Mesenchymal stem cell (in vitro differentiated cells and primary cell): ENCODE measurements at regions not wholly inside any gene's neighbourhood (a gene's known extent, or its start where the extent isn't known, plus 50 kb on each side); places are given as distances from the start of the nearest gene placed in this dataset.

Experiments
- DNase-seq: peaks from one replicate; pipeline ENCODE4 v3.0.0-alpha.2; 2013
- H2AFZ ChIP-seq: one replicate; pipeline ENCODE4 v1.6.1; 2013; ENCODE audit warnings: low read depth, mild to moderate bottlenecking, control low read depth, inconsistent platforms, low read length, moderate library complexity
- H2AK5ac ChIP-seq: 2 replicates; pipeline ENCODE4 v1.6.1; 2013; ENCODE audit warnings: low read length, moderate library complexity, mild to moderate bottlenecking, inconsistent platforms; ENCODE audit not compliant: severe bottlenecking
- H2BK120ac ChIP-seq: one replicate; pipeline ENCODE4 v1.6.1; 2013; ENCODE audit warnings: low read depth, mild to moderate bottlenecking, inconsistent platforms, low read length, moderate library complexity
- H2BK12ac ChIP-seq, 2 experiments: one replicate each; pipeline ENCODE4 v1.6.1; 2013; ENCODE audit warnings: inconsistent platforms in 2 of 2, low read length in 2 of 2, mild to moderate bottlenecking in 2 of 2, moderate library complexity in 2 of 2, control low read depth in 1 of 2
- H2BK15ac ChIP-seq: one replicate; pipeline ENCODE4 v1.6.1; 2013; ENCODE audit warnings: mild to moderate bottlenecking, low read depth, inconsistent platforms; ENCODE audit not compliant: poor library complexity, severe bottlenecking
- H2BK5ac ChIP-seq: 2 replicates; pipeline ENCODE4 v1.6.1; 2013; ENCODE audit warnings: low read depth, mild to moderate bottlenecking, low read length, control low read depth, inconsistent platforms; ENCODE audit not compliant: poor library complexity, severe bottlenecking
- H3K14ac ChIP-seq, 2 experiments: one replicate each; pipeline ENCODE4 v1.6.1; 2013; ENCODE audit warnings: inconsistent platforms in 2 of 2, low read length in 2 of 2, control low read depth in 1 of 2, mild to moderate bottlenecking in 1 of 2, moderate library complexity in 1 of 2
- H3K18ac ChIP-seq, 2 experiments: one replicate each; pipeline ENCODE4 v1.6.1; 2013; ENCODE audit warnings: inconsistent platforms in 2 of 2, low read length in 2 of 2, control low read depth in 1 of 2, low read depth in 1 of 2, mild to moderate bottlenecking in 1 of 2
- H3K23ac ChIP-seq, 2 experiments: one replicate each; pipeline ENCODE4 v1.6.1; 2013; ENCODE audit warnings: inconsistent platforms in 2 of 2, low read length in 2 of 2, mild to moderate bottlenecking in 2 of 2, moderate library complexity in 2 of 2, control low read depth in 1 of 2
- H3K27ac ChIP-seq: 2 replicates; pipeline ENCODE4 v1.5.1; 2013; ENCODE audit warnings: mild to moderate bottlenecking, moderate library complexity, low read length, control low read depth, inconsistent platforms; ENCODE audit not compliant: poor library complexity, severe bottlenecking
- H3K27me3 ChIP-seq, 2 experiments: 2 replicates each; pipeline versions ENCODE4 v1.6.1 to v1.7.0; 2013; ENCODE audit warnings: low read length in 2 of 2, mild to moderate bottlenecking in 2 of 2, moderate library complexity in 2 of 2, control low read depth in 1 of 2, inconsistent platforms in 1 of 2; ENCODE audit not compliant: control insufficient read depth in 1 of 2, insufficient read depth in 1 of 2
- H3K36me3 ChIP-seq, 2 experiments: 2 replicates each; pipeline versions ENCODE4 v1.6.1 to v1.7.0; 2013; ENCODE audit warnings: low read length in 2 of 2, control low read depth in 1 of 2, inconsistent platforms in 1 of 2, low read depth in 1 of 2, mild to moderate bottlenecking in 1 of 2; ENCODE audit not compliant: insufficient read depth in 2 of 2, control insufficient read depth in 1 of 2
- H3K4ac ChIP-seq, 2 experiments: one replicate each; pipeline ENCODE4 v1.6.1; 2013; ENCODE audit warnings: inconsistent platforms in 2 of 2, low read length in 2 of 2, mild to moderate bottlenecking in 2 of 2, moderate library complexity in 2 of 2, control low read depth in 1 of 2, low read depth in 1 of 2
- H3K4me1 ChIP-seq: 2 replicates; pipeline ENCODE4 v1.6.1; 2013; ENCODE audit warnings: low read depth, low read length, control low read depth; ENCODE audit not compliant: control insufficient read depth, insufficient read depth
- H3K4me2 ChIP-seq: 2 replicates; pipeline ENCODE4 v1.6.1; 2013; ENCODE audit warnings: low read length, mild to moderate bottlenecking, inconsistent platforms; ENCODE audit not compliant: poor library complexity, severe bottlenecking
- H3K4me3 ChIP-seq, 2 experiments: 2 replicates each; pipeline versions ENCODE4 v1.5.1 to v1.7.0; 2013; ENCODE audit warnings: low read length in 2 of 2, mild to moderate bottlenecking in 2 of 2, control low read depth in 1 of 2, low read depth in 1 of 2; ENCODE audit not compliant: insufficient read depth in 1 of 2
- H3K79me1 ChIP-seq: replicated peaks from 2 replicates; pipeline ENCODE4 v1.6.1; 2013; ENCODE audit warnings: mild to moderate bottlenecking, control low read depth, low read length, inconsistent platforms; ENCODE audit not compliant: poor library complexity, severe bottlenecking
- H3K9ac ChIP-seq: 2 replicates; pipeline ENCODE4 v1.7.0; 2013; ENCODE audit warnings: mild to moderate bottlenecking, low read length, moderate library complexity
- H3K9me3 ChIP-seq: 2 replicates; pipeline ENCODE4 v1.7.0; 2013; ENCODE audit warnings: mild to moderate bottlenecking, low read length; ENCODE audit not compliant: control insufficient read depth
- H4K8ac ChIP-seq: one replicate; pipeline ENCODE4 v1.6.1; 2013; ENCODE audit warnings: inconsistent platforms, mild to moderate bottlenecking, low read length, moderate library complexity
- H4K91ac ChIP-seq: one replicate; pipeline ENCODE4 v1.6.1; 2013; ENCODE audit warnings: mild to moderate bottlenecking, low read length, inconsistent platforms
- WGBS: methylation state at CpG from one replicate; pipeline ENCODE4 v1.1.7; 2013; ENCODE audit warnings: mixed read lengths; 5-methylcytosine and 5-hydroxymethylcytosine counted together

GRCh38 chr3:176789281-176789705 is 408.0 kb downstream of the TBL1XR1 start:
- Histone ChIP-seq H4K91ac (no peak overlapping the region), H3K27ac (no peak overlapping the region), H2AK5ac (no peak overlapping the region), H3K27me3 (no peaks in the 10 kb centered on the region), H3K4me1 (no peaks in the 10 kb centered on the region), H3K36me3 (no peaks in the 10 kb centered on the region), H2BK15ac (no peak overlapping the region), H3K4me2 (no peak overlapping the region), H4K8ac (no peak overlapping the region), H3K23ac (no peak overlapping the region), H2BK120ac (no peak overlapping the region), H2BK12ac (no peak overlapping the region), H3K18ac (no peak overlapping the region), H3K9ac (no peak overlapping the region), H3K4ac (no peak overlapping the region), H2AFZ (no peak overlapping the region), H3K79me1 (no peaks in the 10 kb centered on the region), H3K4me3 (no peak overlapping the region), H3K14ac (no peak overlapping the region), H2BK5ac (no peak overlapping the region), H3K9me3 (no peaks in the 10 kb centered on the region)
- DNase-seq, result no peak
- no CpG with 5 or more reads among the region's 1 CpG for WGBS

GRCh38 chr3:176787506-176787905 is 409.8 kb downstream of the TBL1XR1 start:
- no peak overlapping the region for H3K4me3 ChIP-seq
- H2AFZ ChIP-seq, result no peak overlapping the region
- no peaks in the 10 kb centered on the region for H3K79me1 ChIP-seq
- no peak overlapping the region for H2BK15ac ChIP-seq
- H3K4ac ChIP-seq, result no peak overlapping the region
- no peak overlapping the region for H3K9ac ChIP-seq
- no peaks in the 10 kb centered on the region for H3K27me3 ChIP-seq
- no peak overlapping the region for H4K91ac ChIP-seq
- H3K4me2 ChIP-seq, result no peak overlapping the region
- H3K27ac ChIP-seq, result no peak overlapping the region
- no peaks in the 10 kb centered on the region for H3K36me3 ChIP-seq
- no peak overlapping the region for H2BK5ac ChIP-seq
- no peak overlapping the region for H2BK12ac ChIP-seq
- no peak overlapping the region for H2BK120ac ChIP-seq
- no peak for DNase-seq
- H3K14ac ChIP-seq, result no peak overlapping the region
- no peak overlapping the region for H3K23ac ChIP-seq
- 73% methylated on average over 3 of the region's 3 CpGs for WGBS
- no peak overlapping the region for H3K18ac ChIP-seq
- H3K9me3 ChIP-seq, result no peaks in the 10 kb centered on the region
- no peak overlapping the region for H2AK5ac ChIP-seq
- H4K8ac ChIP-seq, result peak overlapping the region; percentile 61
- no peaks in the 10 kb centered on the region for H3K4me1 ChIP-seq

DNA sequence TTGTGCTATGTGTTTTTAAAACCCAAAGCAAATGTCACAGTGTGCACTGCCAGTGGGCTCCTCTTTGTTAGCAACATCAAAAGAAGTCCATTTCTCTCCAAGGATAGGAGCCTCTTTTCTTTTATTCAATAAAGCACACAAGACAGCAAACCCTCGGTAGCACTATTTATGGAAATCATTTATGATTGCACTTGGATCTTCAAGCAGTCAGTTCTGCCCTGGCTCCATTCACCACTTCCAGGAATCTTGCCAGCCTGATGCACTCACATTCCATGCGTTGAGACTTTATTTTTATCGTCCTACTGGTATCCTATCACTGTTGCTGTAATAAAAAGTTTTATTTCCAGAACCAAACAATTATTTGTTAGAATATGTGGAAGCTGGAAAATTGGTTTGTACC is 412.1 kb downstream of the TBL1XR1 start:
- no peak for DNase-seq
- H3K9ac ChIP-seq, result no peak overlapping the region
- H2BK15ac ChIP-seq, result no peak overlapping the region
- no peak overlapping the region for H3K4me2 ChIP-seq
- no peak overlapping the region for H3K14ac ChIP-seq
- 87% methylated on average over 2 of the region's 3 CpGs for WGBS
- no peak overlapping the region for H4K91ac ChIP-seq
- no peaks in the 10 kb centered on the region for H3K36me3 ChIP-seq
- no peaks in the 10 kb centered on the region for H3K9me3 ChIP-seq
- no peak overlapping the region for H2AFZ ChIP-seq
- no peaks in the 10 kb centered on the region for H3K4me1 ChIP-seq
- no peaks in the 10 kb centered on the region for H3K27me3 ChIP-seq
- H2AK5ac ChIP-seq, result no peak overlapping the region
- no peak overlapping the region for H2BK120ac ChIP-seq
- no peak overlapping the region for H3K23ac ChIP-seq
- H3K4me3 ChIP-seq, result no peak overlapping the region
- H2BK5ac ChIP-seq, result no peak overlapping the region
- H3K4ac ChIP-seq, result no peak overlapping the region
- H3K27ac ChIP-seq, result no peak overlapping the region
- H2BK12ac ChIP-seq, result no peak overlapping the region
- no peak overlapping the region for H3K18ac ChIP-seq
- no peak overlapping the region for H4K8ac ChIP-seq
- H3K79me1 ChIP-seq, result no peaks in the 10 kb centered on the region

- Histone ChIP-seq H3K4me2 (no peak overlapping the region), H2BK5ac (no peak overlapping the region), H3K9ac (no peak overlapping the region)
These were observed 416.5 kb downstream of the TBL1XR1 start for GRCh38 chr3:176780766-176781165.

More at GRCh38 chr3:176780766-176781165, 416.5 kb downstream of the TBL1XR1 start:
- no peaks in the 10 kb centered on the region for H3K79me1 ChIP-seq
- no peaks in the 10 kb centered on the region for H3K9me3 ChIP-seq
- DNase-seq, result no peak
- H3K4me3 ChIP-seq, result no peak overlapping the region
- no peak overlapping the region for H3K4ac ChIP-seq
- H2AK5ac ChIP-seq, result no peak overlapping the region
- H3K23ac ChIP-seq, result no peak overlapping the region
- H3K18ac ChIP-seq, result no peak overlapping the region
- no peak overlapping the region for H2AFZ ChIP-seq
- H2BK15ac ChIP-seq, result no peak overlapping the region
- H3K27me3 ChIP-seq, result no peaks in the 10 kb centered on the region
- no peak overlapping the region for H4K8ac ChIP-seq
- no peak overlapping the region for H2BK120ac ChIP-seq
- no peak overlapping the region for H2BK12ac ChIP-seq
- H4K91ac ChIP-seq, result no peak overlapping the region
- no peak overlapping the region for H3K14ac ChIP-seq
- H3K36me3 ChIP-seq, result no peaks in the 10 kb centered on the region
- H3K27ac ChIP-seq, result no peak overlapping the region
- H3K4me1 ChIP-seq, result no peaks in the 10 kb centered on the region
